ENCODE measurements at regions not wholly inside any gene's neighbourhood (a gene's known extent, or its start where the extent isn't known, plus 50 kb on each side); places are given as distances from the start of the nearest gene placed in this dataset.

- no peak for TF ChIP-seq CTCF (IDR thresholded peaks at IDR 0.05; ENCODE audit: borderline replicate concordance, insufficient read depth, low read depth, low read length)
- no peak overlapping the region for H3K4me3 ChIP-seq (ENCODE audit: low read depth, low read length)
Observed at GRCh38 chr13:111449041-111449440, 128.6 kb downstream of the TEX29 start.

- TF ChIP-seq CTCF (IDR thresholded peaks at IDR 0.05; ENCODE audit: borderline replicate concordance, insufficient read depth, low read depth, low read length), result no peak
- H3K4me3 ChIP-seq (ENCODE audit: low read depth, low read length), result no peak overlapping the region
Observed at GRCh38 chr13:111451402-111451801, 131.0 kb downstream of the TEX29 start.

- no peak for TF ChIP-seq CTCF (IDR thresholded peaks at IDR 0.05; ENCODE audit: borderline replicate concordance, insufficient read depth, low read depth, low read length)
- no peak overlapping the region for H3K4me3 ChIP-seq (ENCODE audit: low read depth, low read length)
Observed at GRCh38 chr13:111456452-111457230, 136.2 kb downstream of the TEX29 start.

DNA sequence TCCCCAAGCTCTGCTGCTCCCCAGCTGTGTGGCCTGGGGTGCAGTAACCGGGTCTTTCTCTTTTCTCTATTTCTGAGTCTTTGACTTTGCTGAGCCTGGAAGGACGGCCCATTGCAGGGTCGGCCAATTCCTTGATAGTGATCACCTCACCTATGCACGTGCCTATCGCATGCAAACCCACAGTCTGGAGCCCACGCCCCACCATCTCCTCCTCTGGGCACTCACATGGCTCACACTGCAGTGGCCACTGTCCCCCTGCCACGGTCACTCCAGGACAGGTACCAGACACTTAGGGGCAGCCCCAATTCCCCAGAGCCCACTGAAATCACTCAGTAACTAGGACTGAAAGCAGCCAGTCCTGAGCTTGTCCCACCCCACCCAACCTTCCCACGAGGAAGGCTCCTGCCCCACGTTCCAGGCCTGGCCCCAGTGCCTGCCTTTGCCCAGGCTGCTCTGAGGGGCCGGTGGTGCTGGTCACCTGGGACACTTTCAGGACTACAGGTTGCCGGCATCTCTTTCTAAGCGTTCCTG lies 137.6 kb downstream of the TEX29 start:
- no peak overlapping the region for H3K4me3 ChIP-seq (ENCODE audit: low read depth, low read length)
- TF ChIP-seq CTCF (IDR thresholded peaks at IDR 0.05; ENCODE audit: borderline replicate concordance, insufficient read depth, low read depth, low read length), result no peak

- TF ChIP-seq CTCF (IDR thresholded peaks at IDR 0.05; ENCODE audit: borderline replicate concordance, insufficient read depth, low read depth, low read length), result no peak
Observed at GRCh38 chr13:111458739-111459138, 138.3 kb downstream of the TEX29 start.

GRCh38 chr13:111459803-111460547 lies 139.5 kb downstream of the TEX29 start:
- no peak for TF ChIP-seq CTCF (IDR thresholded peaks at IDR 0.05; ENCODE audit: borderline replicate concordance, insufficient read depth, low read depth, low read length)
- H3K4me3 ChIP-seq (ENCODE audit: low read depth, low read length), result no peak overlapping the region

More at GRCh38 chr13:111458739-111459138, 138.3 kb downstream of the TEX29 start:
- H3K4me3 ChIP-seq (ENCODE audit: low read depth, low read length), result no peak overlapping the region
